ENCODE measurements at regions not wholly inside any gene's neighbourhood (a gene's known extent, or its start where the extent isn't known, plus 50 kb on each side); places are given as distances from the start of the nearest gene placed in this dataset.
"Not testable (repeated sequence)": the region's sequence is repeated elsewhere in the genome, so short reads cannot be mapped to it uniquely, and the experiment has no call there.

DNA sequence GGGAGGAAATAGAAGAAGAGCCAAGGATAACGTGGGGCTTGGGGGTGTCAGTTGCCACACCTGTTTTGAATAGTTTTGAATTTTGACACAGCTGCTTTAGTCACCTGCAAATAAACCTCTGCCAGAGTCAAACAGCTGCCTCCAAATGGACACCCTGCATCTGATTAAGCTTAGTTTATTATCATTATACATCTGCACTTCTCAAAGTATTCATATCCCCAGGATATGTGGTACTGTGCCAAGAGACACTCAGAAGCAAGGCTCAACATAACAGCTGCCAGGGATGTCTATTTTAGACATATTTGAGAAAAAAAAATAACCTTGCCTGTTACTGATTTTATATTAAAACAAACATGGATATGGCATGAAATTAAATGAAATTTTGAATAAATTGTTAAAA is 122.5 kb upstream of the WDR75 start:
- intact Hi-C loops (cut with DNase I, micrococcal nuclease), result no loop called here
- H3K4me1 ChIP-seq (ENCODE audit: insufficient read depth, low read length), result no peaks in the 10 kb centered on the region
- DNase-seq, result no peak
- no peak overlapping the region for H3K4me3 Mint-ChIP-seq
- H3K27me3 ChIP-seq (ENCODE audit: control insufficient read depth in 1 of 2, insufficient read depth in 2 of 2, low read length in 2 of 2), result no peaks in the 10 kb centered on the region
- CTCF ChIA-PET, result no interaction called here
- no peaks in the 10 kb centered on the region for H3K36me3 Mint-ChIP-seq (ENCODE audit: low read depth)
- H3K27ac Mint-ChIP-seq, result no peak overlapping the region
- H3K9me3 ChIP-seq (ENCODE audit: control insufficient read depth in 1 of 2, insufficient read depth in 1 of 2, low read length in 2 of 2), result peaks cover 0 to 9% of the 10 kb centered on the region in 2 experiments
- no peak for ATAC-seq (ENCODE audit: poor library complexity)
- no peaks in the 10 kb centered on the region for H3K27me3 Mint-ChIP-seq
- TF ChIP-seq, protein P1, sequence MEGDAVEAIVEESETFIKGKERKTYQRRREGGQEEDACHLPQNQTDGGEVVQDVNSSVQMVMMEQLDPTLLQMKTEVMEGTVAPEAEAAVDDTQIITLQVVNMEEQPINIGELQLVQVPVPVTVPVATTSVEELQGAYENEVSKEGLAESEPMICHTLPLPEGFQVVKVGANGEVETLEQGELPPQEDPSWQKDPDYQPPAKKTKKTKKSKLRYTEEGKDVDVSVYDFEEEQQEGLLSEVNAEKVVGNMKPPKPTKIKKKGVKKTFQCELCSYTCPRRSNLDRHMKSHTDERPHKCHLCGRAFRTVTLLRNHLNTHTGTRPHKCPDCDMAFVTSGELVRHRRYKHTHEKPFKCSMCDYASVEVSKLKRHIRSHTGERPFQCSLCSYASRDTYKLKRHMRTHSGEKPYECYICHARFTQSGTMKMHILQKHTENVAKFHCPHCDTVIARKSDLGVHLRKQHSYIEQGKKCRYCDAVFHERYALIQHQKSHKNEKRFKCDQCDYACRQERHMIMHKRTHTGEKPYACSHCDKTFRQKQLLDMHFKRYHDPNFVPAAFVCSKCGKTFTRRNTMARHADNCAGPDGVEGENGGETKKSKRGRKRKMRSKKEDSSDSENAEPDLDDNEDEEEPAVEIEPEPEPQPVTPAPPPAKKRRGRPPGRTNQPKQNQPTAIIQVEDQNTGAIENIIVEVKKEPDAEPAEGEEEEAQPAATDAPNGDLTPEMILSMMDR (IDR thresholded peaks at IDR 0.05), result no peak
- H3K4me1 Mint-ChIP-seq (ENCODE audit: low read depth), result peaks cover 16% of the 10 kb centered on the region
- no peak overlapping the region for H3K4me3 ChIP-seq (ENCODE audit: low read length)
- H3K9me3 Mint-ChIP-seq, result peaks cover 8% of the 10 kb centered on the region
- POLR2A ChIA-PET, result no interaction called here
- no peaks in the 10 kb centered on the region for H3K36me3 ChIP-seq (ENCODE audit: insufficient read depth, low read length)
- no peak overlapping the region for H3K27ac ChIP-seq (ENCODE audit: low read depth in 1 of 2, low read length in 2 of 2)

DNA sequence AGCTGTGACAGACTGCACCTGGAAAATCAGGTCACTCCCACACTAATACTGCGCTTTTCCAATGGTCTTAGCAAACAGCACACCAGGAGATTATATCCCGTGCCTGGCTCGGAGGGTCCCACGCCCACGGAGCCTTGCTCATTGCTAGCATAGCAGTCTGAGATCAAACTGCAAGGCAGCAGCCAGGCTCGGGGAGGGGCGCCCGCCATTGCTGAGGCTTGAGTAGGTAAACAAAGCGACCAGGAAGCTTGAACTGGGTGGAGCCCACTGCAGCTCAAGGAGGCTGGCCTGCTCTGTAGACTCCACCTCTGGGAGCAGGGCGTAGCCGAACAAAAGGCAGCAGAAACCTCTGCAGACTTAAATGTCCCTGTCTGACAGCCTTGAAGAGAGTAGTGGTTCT is 121.8 kb upstream of the WDR75 start:
- H3K4me1 Mint-ChIP-seq (ENCODE audit: low read depth); H3K27me3 ChIP-seq (ENCODE audit: control insufficient read depth in 1 of 2, insufficient read depth in 2 of 2, low read length in 2 of 2); H3K4me3 ChIP-seq (ENCODE audit: low read length); H3K9me3 ChIP-seq (ENCODE audit: control insufficient read depth in 1 of 2, insufficient read depth in 1 of 2, low read length in 2 of 2); H3K4me3 Mint-ChIP-seq; H3K36me3 Mint-ChIP-seq (ENCODE audit: low read depth); intact Hi-C loops (cut with DNase I, micrococcal nuclease); H3K4me1 ChIP-seq (ENCODE audit: insufficient read depth, low read length); H3K27ac ChIP-seq (ENCODE audit: low read depth in 1 of 2, low read length in 2 of 2); H3K36me3 ChIP-seq (ENCODE audit: insufficient read depth, low read length); H3K9me3 Mint-ChIP-seq; H3K27ac Mint-ChIP-seq; H3K27me3 Mint-ChIP-seq; POLR2A ChIA-PET; ATAC-seq (ENCODE audit: poor library complexity); CTCF ChIA-PET; DNase-seq: not testable (repeated sequence)

DNA sequence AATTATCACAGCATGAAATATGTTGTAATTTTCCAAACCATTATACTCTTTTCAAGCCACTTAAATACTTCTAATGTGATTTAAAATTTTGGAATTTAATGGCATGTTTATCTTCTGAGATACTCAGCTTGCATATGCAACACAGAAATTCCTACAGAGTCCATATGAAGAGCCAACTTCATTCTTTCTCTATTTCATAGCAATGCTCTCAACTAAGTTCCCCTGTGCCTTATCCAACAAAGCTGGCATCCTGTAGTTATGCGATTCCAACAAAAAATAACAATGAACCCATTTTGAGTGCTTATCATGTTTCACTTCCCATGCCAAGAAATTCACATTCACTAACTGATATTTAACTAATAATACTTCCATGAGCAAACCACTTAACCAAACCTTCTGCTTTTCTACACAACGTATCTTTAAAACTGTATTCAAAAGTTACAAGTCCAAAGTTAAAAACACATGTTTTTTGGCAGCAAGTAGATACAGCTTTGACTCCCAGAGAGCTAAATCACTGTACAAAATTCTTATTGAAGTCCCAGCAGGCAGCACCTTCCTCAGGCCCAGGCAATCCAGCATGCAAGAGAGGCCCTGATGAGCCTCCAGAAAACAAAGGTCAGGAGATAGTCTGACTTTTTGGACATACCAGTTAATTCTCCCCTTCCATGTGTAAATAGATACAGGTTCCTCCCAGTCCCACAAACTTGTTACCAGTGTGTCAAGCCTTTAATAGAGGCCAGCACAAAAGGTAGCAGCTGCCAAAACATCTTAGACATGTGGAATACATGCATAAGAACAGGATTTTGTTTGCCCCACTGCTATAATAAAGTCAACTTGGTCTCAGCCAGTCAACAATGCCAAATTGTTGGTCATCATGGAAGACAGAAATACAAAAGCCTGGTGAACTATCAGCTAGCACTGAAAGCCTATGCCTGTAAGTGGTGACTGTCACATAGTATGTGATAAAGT is 113.1 kb upstream of the WDR75 start:
- H3K36me3 ChIP-seq (ENCODE audit: insufficient read depth, low read length), result no peaks in the 10 kb centered on the region
- H3K4me1 Mint-ChIP-seq (ENCODE audit: low read depth), result peaks cover 5% of the 10 kb centered on the region
- no peak for ATAC-seq (ENCODE audit: poor library complexity)
- intact Hi-C loops (cut with DNase I, micrococcal nuclease), result no loop called here
- TF ChIP-seq, protein P1 (IDR thresholded peaks at IDR 0.05), result no peak
- no peak for DNase-seq
- H3K27me3 ChIP-seq (ENCODE audit: control insufficient read depth in 1 of 2, insufficient read depth in 2 of 2, low read length in 2 of 2), result no peaks in the 10 kb centered on the region
- no peaks in the 10 kb centered on the region for H3K27me3 Mint-ChIP-seq
- CTCF ChIA-PET, result no interaction called here
- H3K4me1 ChIP-seq (ENCODE audit: insufficient read depth, low read length), result no peaks in the 10 kb centered on the region
- H3K9me3 ChIP-seq (ENCODE audit: control insufficient read depth in 1 of 2, insufficient read depth in 1 of 2, low read length in 2 of 2), result peaks cover 3 to 4% of the 10 kb centered on the region in 2 experiments
- POLR2A ChIA-PET, result no interaction called here
- no peak overlapping the region for H3K4me3 ChIP-seq (ENCODE audit: low read length)
- H3K27ac ChIP-seq (ENCODE audit: low read depth in 1 of 2, low read length in 2 of 2), result no peak overlapping the region
- H3K9me3 Mint-ChIP-seq, result peaks cover 2% of the 10 kb centered on the region
- no peak overlapping the region for H3K27ac Mint-ChIP-seq
- no peaks in the 10 kb centered on the region for H3K36me3 Mint-ChIP-seq (ENCODE audit: low read depth)
- no peak overlapping the region for H3K4me3 Mint-ChIP-seq

DNA sequence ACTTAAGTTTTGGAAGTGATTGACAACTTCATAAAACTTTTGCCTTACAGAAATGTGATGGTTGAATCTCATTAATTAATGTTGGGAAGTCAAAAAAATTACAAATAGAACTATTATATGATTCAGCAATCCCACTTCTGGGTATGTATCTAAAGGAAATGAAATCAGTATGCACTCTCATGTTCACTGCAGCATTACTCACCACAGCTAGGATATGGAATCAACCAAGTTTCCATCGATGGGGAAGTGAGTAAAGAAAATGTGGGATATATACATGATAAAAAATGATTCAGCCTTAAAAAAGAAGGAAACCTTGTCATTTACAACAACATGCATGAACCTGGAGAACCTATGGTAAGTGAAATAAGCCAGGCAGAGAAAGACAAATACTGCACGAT is 112.4 kb upstream of the WDR75 start:
- H3K27me3 Mint-ChIP-seq, result no peaks in the 10 kb centered on the region
- TF ChIP-seq, protein P1 (IDR thresholded peaks at IDR 0.05), result no peak
- intact Hi-C loops (cut with DNase I, micrococcal nuclease), result no loop called here
- ChIA-PET CTCF (no interaction called here), POLR2A (no interaction called here)
- no peaks in the 10 kb centered on the region for H3K36me3 ChIP-seq (ENCODE audit: insufficient read depth, low read length)
- peaks cover 2% of the 10 kb centered on the region for H3K9me3 Mint-ChIP-seq
- DNase-seq (no peak), ATAC-seq (ENCODE audit: poor library complexity) (no peak)
- no peaks in the 10 kb centered on the region for H3K4me1 ChIP-seq (ENCODE audit: insufficient read depth, low read length)
- no peak overlapping the region for H3K27ac Mint-ChIP-seq
- no peak overlapping the region for H3K4me3 Mint-ChIP-seq
- H3K4me3 ChIP-seq (ENCODE audit: low read length), result no peak overlapping the region
- H3K27me3 ChIP-seq (ENCODE audit: control insufficient read depth in 1 of 2, insufficient read depth in 2 of 2, low read length in 2 of 2), result no peaks in the 10 kb centered on the region
- H3K4me1 Mint-ChIP-seq (ENCODE audit: low read depth), result peaks cover 5% of the 10 kb centered on the region
- H3K36me3 Mint-ChIP-seq (ENCODE audit: low read depth), result no peaks in the 10 kb centered on the region
- no peak overlapping the region for H3K27ac ChIP-seq (ENCODE audit: low read depth in 1 of 2, low read length in 2 of 2)
- H3K9me3 ChIP-seq (ENCODE audit: control insufficient read depth in 1 of 2, insufficient read depth in 1 of 2, low read length in 2 of 2), result peaks cover 3 to 4% of the 10 kb centered on the region in 2 experiments

Data from CD4-positive, alpha-beta T cell (primary cell).